A673 (cell line): ENCODE measurements at regions not wholly inside any gene's neighbourhood (a gene's known extent, or its start where the extent isn't known, plus 50 kb on each side); places are given as distances from the start of the nearest gene placed in this dataset.

Source experiments
- CTCF ChIP-seq: fragments of 300-800, 200-600 bp; sonication (generic); conservative IDR thresholded peaks from 2 replicates; pipeline ENCODE4 v1.5.1; 2017; ENCODE audit warnings: low read depth, mild to moderate bottlenecking, antibody characterized with exemption, low read length, moderate library complexity, mixed read lengths
- EZH2 ChIP-seq: fragments of 200-600 bp; sonication (generic); IDR thresholded peaks from 2 replicates; pipeline ENCODE4 v1.6.1; 2017; ENCODE audit warnings: borderline replicate concordance, low read depth, mild to moderate bottlenecking, mixed read lengths, antibody characterized with exemption, low read length; ENCODE audit not compliant: poor library complexity, severe bottlenecking

- no peak for TF ChIP-seq EZH2
- TF ChIP-seq CTCF = no peak
Measured at GRCh38 chr6:113676057-113676456, 181.1 kb upstream of the MARCKS start.
